GM18505 (cell line): ENCODE measurements at regions not wholly inside any gene's neighbourhood (a gene's known extent, or its start where the extent isn't known, plus 50 kb on each side); places are given as distances from the start of the nearest gene placed in this dataset.
"Not testable (repeated sequence)": the region's sequence is repeated elsewhere in the genome, so short reads cannot be mapped to it uniquely, and the experiment has no call there.

Source experiments
- ATAC-seq: cut with Tn5 transposase; IDR thresholded peaks from one replicate; pipeline ENCODE4 v1.9.1; 2021; ENCODE audit not compliant: unreplicated experiment
- POLR2A ChIP-seq: IDR thresholded peaks from 4 replicates; pipeline ENCODE4 v1.6.1; 2011; ENCODE audit warnings: borderline replicate concordance; ENCODE audit not compliant: insufficient read depth, insufficient read length; ENCODE audit errors: extremely low read depth

DNA sequence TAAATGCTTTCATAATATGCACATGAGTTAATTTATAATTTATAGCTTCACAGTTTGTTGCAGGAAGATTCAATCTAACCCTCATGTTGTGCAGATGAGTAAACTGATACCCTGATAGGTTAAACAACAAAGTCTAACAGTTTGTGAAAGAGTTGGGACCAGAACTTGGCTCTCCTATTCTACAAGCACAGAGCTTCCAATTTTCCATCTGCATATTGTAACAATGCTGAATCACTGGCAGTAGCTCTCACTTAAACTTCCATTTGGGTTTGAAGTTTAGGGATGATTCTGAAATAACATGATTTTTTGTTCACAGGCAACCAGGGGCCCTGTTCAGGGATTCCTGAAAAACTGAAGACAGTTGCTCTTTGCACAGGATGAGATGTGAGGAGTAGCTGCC is 179.3 kb downstream of the XPNPEP1 start:
- no peak for ATAC-seq

DNA sequence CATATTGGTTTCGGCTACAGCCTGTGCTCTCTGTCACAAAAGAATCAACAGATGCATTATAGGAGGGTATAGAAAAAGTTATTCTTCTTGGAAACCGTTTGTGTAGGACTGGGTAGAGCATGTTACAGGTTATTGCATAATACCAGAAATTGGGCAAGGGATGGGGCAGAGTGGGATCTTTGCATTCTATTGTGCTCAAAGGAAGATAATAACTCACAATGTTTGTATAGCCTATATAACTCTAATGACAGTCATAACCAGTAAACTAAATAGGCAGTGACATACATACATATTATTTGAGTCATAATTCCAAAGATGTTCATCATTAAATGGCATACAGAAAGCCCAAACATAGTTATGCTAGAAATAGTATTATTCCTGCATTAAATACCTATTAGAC is 179.7 kb downstream of the XPNPEP1 start:
- no peak for TF ChIP-seq POLR2A
- no peak for ATAC-seq

More for the DNA sequence above, 179.3 kb downstream of the XPNPEP1 start:
- TF ChIP-seq POLR2A, result no peak

DNA sequence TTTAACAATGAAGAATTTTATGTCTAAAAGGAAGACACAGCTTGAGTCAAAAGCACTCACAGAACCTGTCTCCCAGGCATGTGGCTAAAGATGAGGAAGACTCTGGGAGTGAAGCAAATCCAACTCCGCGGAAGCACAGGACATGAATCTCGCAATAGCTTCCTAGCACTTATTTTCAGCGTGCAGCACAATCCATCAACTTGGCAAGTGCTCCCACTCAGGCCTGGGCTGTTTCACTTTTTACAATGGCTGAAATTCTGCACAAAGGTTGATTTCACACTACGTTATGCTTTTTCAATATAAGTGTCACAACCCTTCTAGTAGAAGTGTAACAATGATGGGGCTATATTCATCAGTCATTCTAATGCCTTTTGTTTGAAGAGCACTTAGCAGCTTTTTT is 180.2 kb downstream of the XPNPEP1 start:
- no peak for TF ChIP-seq POLR2A
- ATAC-seq, result no peak

DNA sequence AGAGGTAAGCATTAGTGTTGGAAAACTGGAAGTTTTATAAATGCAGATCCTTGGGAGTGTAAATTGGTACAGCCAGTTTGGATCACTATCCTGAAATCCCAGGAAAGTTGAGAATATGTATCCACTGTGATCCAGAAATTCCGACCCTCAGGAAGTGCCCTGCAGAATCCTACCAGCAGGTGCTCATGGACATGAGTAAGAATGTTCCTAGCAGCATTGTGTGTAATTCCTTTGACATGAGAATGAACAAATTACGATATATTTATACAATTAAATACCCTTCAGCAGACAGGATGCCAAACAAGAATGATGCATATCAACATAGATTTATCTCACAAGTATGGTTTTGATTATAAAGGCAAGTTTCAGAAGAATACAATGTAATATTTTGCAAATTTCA is 181.6 kb downstream of the XPNPEP1 start:
- no peak for ATAC-seq
- TF ChIP-seq POLR2A, result no peak

DNA sequence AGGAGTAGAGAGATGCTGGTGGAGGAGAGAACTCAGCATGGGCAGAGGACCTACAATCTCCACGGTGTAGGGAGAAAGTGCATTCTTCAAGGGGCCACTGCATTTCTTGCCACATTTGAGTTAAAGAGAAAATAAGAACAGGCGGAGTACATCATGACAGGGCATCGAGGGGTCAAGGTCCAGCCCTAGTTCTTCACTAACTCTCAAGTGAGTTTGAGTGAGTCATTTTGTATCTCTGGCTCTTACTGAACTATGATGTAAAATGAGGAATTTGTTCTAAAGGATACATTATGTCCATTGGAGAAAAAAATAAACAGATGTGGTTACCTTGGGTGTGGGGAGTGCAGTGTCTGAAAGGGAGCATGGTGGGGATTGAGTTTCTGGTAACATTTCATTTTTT is 182.9 kb downstream of the XPNPEP1 start:
- ATAC-seq, result no peak
- no peak for TF ChIP-seq POLR2A

DNA sequence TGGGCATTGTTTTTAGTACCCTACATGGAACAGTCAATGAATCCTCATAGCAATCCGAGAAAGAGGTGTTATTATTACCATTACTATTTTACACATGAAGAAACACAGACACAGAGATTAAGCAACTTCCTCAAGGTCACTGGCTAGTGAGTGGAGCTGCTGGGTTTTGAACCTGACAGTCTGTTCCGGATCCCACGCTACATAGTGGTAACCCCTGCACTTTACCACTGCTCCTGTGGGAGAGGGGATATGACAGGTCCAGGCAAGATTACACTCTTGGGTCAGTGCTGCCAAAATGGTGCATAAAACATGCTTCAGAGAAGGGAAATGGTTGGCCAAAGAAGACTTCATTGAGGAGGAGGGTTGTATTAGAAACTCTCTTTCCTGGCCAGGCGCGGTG is 185.7 kb downstream of the XPNPEP1 start:
- no peak for TF ChIP-seq POLR2A
- no peak for ATAC-seq

DNA sequence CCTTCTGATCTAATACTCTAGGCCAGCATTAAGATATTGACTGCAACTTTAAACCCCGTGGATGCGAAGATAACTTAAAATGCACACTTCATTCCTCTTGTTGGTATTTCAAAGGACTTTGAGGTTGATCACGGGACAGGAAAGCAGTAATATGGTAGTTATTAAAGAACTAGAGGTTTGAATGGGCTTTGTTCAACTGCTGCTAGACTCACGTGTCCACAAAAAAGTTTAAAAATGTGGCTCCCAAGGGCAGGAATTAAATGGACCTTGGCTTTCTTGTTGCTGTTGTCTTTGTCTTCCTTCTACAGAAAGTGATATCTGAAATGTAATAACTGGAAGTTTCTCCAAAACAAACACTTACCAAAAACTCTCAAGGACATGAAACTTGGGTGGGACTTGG is 186.3 kb downstream of the XPNPEP1 start:
- no peak for ATAC-seq
- no peak for TF ChIP-seq POLR2A

DNA sequence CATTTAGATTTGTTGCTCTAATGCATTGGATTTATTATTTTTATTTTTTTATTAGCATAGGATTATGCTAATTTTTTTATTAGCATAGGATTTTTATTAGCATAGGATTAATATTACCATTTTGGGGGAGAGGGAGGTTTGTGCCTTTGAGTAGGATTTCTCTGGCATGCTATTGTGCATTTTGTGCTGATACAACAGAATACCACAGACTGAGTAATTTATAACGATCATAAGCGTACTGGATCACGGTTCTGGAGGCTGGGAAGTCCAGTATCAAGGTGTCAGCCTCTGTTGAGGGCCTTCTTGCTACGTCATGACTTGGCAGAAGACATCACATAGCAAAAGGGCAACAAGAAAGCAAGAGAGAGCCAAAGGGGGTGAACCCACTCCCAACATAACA is 187.5 kb downstream of the XPNPEP1 start:
- ATAC-seq, result no peak
- no peak for TF ChIP-seq POLR2A

DNA sequence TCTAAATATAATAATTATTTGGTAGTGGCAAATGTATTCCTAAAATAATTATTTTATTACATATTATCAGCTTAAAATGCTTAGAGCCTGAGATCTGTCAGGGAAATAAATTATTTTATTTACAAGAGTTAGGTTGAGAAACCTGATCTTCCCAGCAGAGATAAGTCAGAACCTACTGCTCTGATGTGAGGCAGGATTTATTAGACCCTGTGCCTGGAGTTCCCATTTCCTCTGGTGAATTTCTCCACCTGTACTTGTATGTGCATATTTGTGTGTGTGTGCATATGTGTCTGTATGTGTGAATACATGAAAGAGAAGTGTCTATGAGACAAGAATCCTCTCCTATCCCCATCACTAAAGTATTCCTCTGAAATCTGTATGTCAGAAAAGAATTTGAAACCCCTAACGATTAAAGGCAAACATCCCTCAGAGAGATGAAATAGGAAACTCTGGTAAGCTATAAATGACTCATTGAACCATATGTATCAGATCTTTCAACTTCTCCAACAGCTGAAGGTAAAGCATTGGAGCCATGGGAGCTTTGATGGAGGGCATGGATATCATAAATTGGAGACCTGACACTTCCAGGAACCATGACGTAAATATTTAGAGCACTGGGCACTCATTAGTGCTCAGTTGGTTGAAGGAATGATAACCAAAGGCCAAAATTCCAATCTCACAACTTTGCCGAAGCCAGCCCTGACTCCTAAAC is 190.9 kb downstream of the XPNPEP1 start:
- no peak for TF ChIP-seq POLR2A
- no peak for ATAC-seq

DNA sequence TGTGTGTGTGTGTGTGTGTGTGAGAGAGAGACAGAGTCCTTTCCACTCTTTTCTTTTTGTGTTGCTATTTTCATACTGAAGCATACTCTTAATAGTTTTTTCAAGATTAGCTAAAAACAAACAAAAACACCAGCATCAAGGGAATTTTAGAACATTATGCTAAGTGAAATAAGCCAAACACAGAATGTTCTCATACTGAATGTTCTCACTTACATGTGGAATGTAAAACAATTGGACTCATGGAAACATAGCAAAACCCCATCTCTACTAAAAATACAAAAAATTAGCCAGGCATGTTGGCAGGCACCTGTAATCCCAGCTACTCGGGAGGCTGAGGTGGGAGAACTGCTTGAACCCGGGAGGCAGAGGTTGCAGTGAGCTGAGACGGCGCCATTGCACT is 193.4 kb downstream of the XPNPEP1 start:
- ATAC-seq, result not testable (repeated sequence)

DNA sequence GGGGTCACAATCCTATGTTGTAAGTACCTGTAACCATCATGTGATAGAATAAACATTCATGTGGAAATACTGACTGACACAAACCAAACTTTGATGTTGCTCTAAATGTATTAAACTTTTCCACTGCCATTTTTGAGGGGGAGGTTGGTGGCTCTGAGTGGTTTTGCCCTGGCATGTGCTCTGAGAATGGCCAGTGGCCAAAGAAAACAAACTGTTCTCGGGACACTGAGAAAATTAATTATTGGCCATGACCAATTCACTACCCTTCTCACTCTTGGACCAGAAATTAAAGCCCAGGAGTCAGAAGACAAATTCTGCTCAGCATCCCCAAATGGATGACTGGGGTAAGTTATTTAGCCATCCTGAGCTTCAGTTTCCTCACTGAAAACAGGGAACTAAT is 195.9 kb downstream of the XPNPEP1 start:
- no peak for TF ChIP-seq POLR2A
- ATAC-seq, result no peak

DNA sequence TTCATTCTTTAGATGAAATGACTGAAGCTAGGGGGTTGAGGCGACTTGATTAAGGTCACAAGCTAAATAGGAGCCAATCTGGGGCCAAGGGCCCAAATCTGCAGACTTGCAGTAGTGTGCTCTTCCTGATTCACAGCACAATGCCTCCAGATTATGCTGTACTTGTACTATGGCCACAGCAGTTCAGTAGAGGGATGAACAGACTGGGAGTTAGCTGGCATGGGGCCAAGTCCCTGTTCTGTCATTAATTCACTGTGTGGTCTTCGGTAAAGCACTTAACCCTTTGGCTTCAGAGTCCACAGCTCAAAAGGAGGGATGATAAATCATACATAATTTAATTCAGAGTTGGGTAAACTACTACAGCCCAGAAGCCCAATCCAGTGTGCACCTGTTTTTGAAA is 196.8 kb downstream of the XPNPEP1 start:
- no peak for TF ChIP-seq POLR2A
- no peak for ATAC-seq

DNA sequence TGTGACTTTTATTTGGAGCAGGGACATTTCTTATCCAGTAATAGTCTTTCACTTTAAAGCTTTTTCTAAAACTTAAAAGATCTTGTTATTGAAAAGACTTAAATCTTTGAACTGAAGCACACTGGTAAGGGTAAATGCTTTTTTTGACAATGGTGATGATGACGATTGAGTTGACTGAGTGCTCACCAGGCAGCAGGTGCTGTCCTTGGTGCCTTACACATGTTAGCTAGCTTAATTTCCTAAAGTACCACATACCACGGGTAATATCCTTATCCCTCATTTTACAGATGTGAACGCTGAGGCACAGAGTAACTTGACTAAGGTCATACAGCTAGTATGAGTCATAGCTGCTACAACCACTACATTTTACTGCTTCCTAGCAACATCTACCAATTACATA is 200.0 kb downstream of the XPNPEP1 start:
- TF ChIP-seq POLR2A, result no peak
- ATAC-seq, result no peak

DNA sequence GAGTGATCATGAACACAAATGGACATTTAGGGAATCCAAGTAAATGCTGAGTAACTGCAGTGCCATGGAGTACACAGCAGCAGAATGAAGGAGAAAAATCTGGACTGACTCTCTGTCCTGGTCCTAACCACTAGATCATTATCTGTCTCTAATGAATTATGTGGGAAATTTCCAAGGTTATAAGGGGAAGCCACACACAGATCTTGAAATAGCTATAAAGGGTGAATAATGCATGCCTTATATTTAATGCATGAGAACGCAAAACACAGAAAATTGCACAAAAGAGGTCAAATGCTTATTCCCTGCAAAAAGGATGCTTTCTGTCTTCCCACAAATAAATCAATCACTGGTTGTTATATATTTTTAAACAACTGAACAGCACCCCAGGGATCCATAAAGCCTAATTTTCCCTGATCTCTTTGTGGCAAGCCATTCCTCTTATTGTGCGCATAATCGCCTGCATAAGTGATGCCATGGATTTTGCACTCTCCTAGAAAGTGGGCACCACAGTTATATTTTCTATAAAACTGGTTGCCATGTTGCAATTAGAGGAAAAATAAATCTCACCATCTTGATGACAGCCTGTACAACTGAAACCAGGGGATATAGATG is 201.8 kb downstream of the XPNPEP1 start:
- ATAC-seq, result no peak
- TF ChIP-seq POLR2A, result no peak
